Hepatocyte (in vitro differentiated cells): ENCODE measurements at regions not wholly inside any gene's neighbourhood (a gene's known extent, or its start where the extent isn't known, plus 50 kb on each side); places are given as distances from the start of the nearest gene placed in this dataset.

Experiments
- DNase-seq: peaks from one replicate; pipeline ENCODE4 v3.0.0-alpha.2; 2016; ENCODE audit warnings: low spot score
- H2AFZ ChIP-seq: fragments of 200-600 bp; sonication (generic); 2 replicates; pipeline ENCODE4 v1.6.0; 2016; ENCODE audit warnings: antibody characterized with exemption, mild to moderate bottlenecking
- H3K27ac ChIP-seq: fragments of 200-600 bp; sonication (generic); 2 replicates; pipeline ENCODE4 v1.5.1; 2016; ENCODE audit warnings: mild to moderate bottlenecking
- H3K27me3 ChIP-seq: fragments of 200-600 bp; sonication (generic); 2 replicates; pipeline ENCODE4 v1.6.1; 2016
- H3K36me3 ChIP-seq: fragments of 200-600 bp; sonication (generic); replicated peaks from 2 replicates; pipeline ENCODE4 v1.5.1; 2016; ENCODE audit warnings: low read depth; ENCODE audit not compliant: insufficient read depth
- H3K4me1 ChIP-seq: fragments of 200-600 bp; sonication (generic); 2 replicates; pipeline ENCODE4 v1.5.1; 2016; ENCODE audit warnings: mild to moderate bottlenecking, moderate library complexity; ENCODE audit not compliant: insufficient read depth
- H3K4me2 ChIP-seq: fragments of 200-600 bp; sonication (generic); 2 replicates; pipeline ENCODE4 v1.6.0; 2016
- H3K4me3 ChIP-seq: fragments of 200-600 bp; sonication (generic); 2 replicates; pipeline ENCODE4 v1.5.1; 2016; ENCODE audit warnings: mild to moderate bottlenecking
- H3K79me2 ChIP-seq: fragments of 200-600 bp; sonication (generic); 2 replicates; pipeline ENCODE4 v1.6.0; 2017; ENCODE audit warnings: mild to moderate bottlenecking
- H3K9me2 ChIP-seq: fragments of 200-600 bp; sonication (generic); replicated peaks from 2 replicates; pipeline ENCODE4 v1.6.0; 2017; ENCODE audit warnings: mild to moderate bottlenecking; ENCODE audit not compliant: insufficient read depth
- H3K9me3 ChIP-seq: fragments of 200-600 bp; sonication (generic); 2 replicates; pipeline ENCODE4 v1.5.1; 2016; ENCODE audit warnings: low read depth, mild to moderate bottlenecking
- H4K20me1 ChIP-seq: fragments of 200-600 bp; sonication (generic); 2 replicates; pipeline ENCODE4 v1.6.0; 2016; ENCODE audit warnings: mild to moderate bottlenecking; ENCODE audit not compliant: insufficient read depth, poor library complexity, severe bottlenecking
- CTCF ChIP-seq: fragments of 200-600 bp; sonication (generic); IDR thresholded peaks from 2 replicates; pipeline ENCODE4 v1.5.1; 2016; ENCODE audit warnings: antibody characterized with exemption, mild to moderate bottlenecking; ENCODE audit not compliant: poor library complexity
- EZH2 ChIP-seq: fragments of 200-600 bp; sonication (generic); IDR thresholded peaks from 2 replicates; pipeline ENCODE4 v1.6.1; 2016; ENCODE audit warnings: antibody characterized with exemption, mild to moderate bottlenecking, borderline replicate concordance
- EZH2phosphoT487 ChIP-seq: fragments of 200-600 bp; sonication (generic); IDR thresholded peaks from one replicate; pipeline ENCODE4 v1.6.1; 2018; ENCODE audit warnings: antibody characterized with exemption, mild to moderate bottlenecking, low read depth, moderate library complexity; ENCODE audit not compliant: unreplicated experiment, severe bottlenecking
- WGBS: methylation state at CpG from one replicate; pipeline ENCODE4 v1.1.6; 2016; ENCODE audit warnings: low lambda C conversion rate; ENCODE audit errors: missing lambda C conversion rate; 5-methylcytosine and 5-hydroxymethylcytosine counted together

GRCh38 chr2:58540681-58541080 is 299.6 kb upstream of the FANCL start:
- H3K9me3 ChIP-seq, result no peaks in the 10 kb centered on the region
- DNase-seq, result no peak
- H3K4me3 ChIP-seq, result no peak overlapping the region
- no peaks in the 10 kb centered on the region for H3K9me2 ChIP-seq
- H2AFZ ChIP-seq, result no peak overlapping the region
- no peaks in the 10 kb centered on the region for H3K27me3 ChIP-seq
- H3K27ac ChIP-seq, result no peak overlapping the region
- no peaks in the 10 kb centered on the region for H3K79me2 ChIP-seq
- H3K4me2 ChIP-seq, result peak overlapping the region; percentile 42
- H4K20me1 ChIP-seq, result no peaks in the 10 kb centered on the region
- TF ChIP-seq EZH2phosphoT487, result no peak
- no peak for TF ChIP-seq EZH2
- TF ChIP-seq CTCF, result no peak
- 24% methylated on average over 4 of the region's 4 CpGs for WGBS
- H3K36me3 ChIP-seq, result no peaks in the 10 kb centered on the region
- H3K4me1 ChIP-seq, result peaks cover 2% of the 10 kb centered on the region

- Histone ChIP-seq H3K4me2 (peak overlapping the region; percentile 42), H3K4me1 (peaks cover 5% of the 10 kb centered on the region)
Measured at GRCh38 chr2:58539973-58540372, 298.8 kb upstream of the FANCL start.

GRCh38 chr2:58535990-58536389 is 294.9 kb upstream of the FANCL start:
- DNase-seq, result peak; percentile 10
- Histone ChIP-seq H3K9me2 (no peaks in the 10 kb centered on the region), H3K79me2 (no peaks in the 10 kb centered on the region), H3K4me2 (peak overlapping the region; percentile 27), H3K27me3 (no peaks in the 10 kb centered on the region), H3K36me3 (no peaks in the 10 kb centered on the region), H3K4me1 (peaks cover 5% of the 10 kb centered on the region), H3K27ac (no peak overlapping the region), H4K20me1 (no peaks in the 10 kb centered on the region), H3K9me3 (no peaks in the 10 kb centered on the region), H3K4me3 (no peak overlapping the region), H2AFZ (no peak overlapping the region)
- no peak for TF ChIP-seq EZH2phosphoT487
- TF ChIP-seq EZH2, result no peak
- TF ChIP-seq CTCF, result no peak
- 29% methylated on average over 4 of the region's 4 CpGs for WGBS

More at GRCh38 chr2:58539973-58540372, 298.8 kb upstream of the FANCL start:
- Histone ChIP-seq H2AFZ (no peak overlapping the region), H3K27me3 (no peaks in the 10 kb centered on the region), H3K9me3 (no peaks in the 10 kb centered on the region), H3K4me3 (no peak overlapping the region), H3K36me3 (no peaks in the 10 kb centered on the region), H3K27ac (no peak overlapping the region), H3K9me2 (no peaks in the 10 kb centered on the region), H3K79me2 (no peaks in the 10 kb centered on the region), H4K20me1 (no peaks in the 10 kb centered on the region)
- 33% methylated on average over 4 of the region's 4 CpGs for WGBS
- DNase-seq, result no peak
- TF ChIP-seq EZH2 (no peak), EZH2phosphoT487 (no peak), CTCF (no peak)

GRCh38 chr2:58535182-58535581 is 294.1 kb upstream of the FANCL start:
- no peak overlapping the region for H3K27ac ChIP-seq
- 25% methylated on average over 1 of the region's 1 CpG for WGBS
- no peak overlapping the region for H3K4me3 ChIP-seq
- H2AFZ ChIP-seq, result no peak overlapping the region
- DNase-seq, result peak; percentile 6
- TF ChIP-seq EZH2 (no peak), CTCF (no peak), EZH2phosphoT487 (no peak)
- H3K9me2 ChIP-seq, result no peaks in the 10 kb centered on the region
- H3K36me3 ChIP-seq, result no peaks in the 10 kb centered on the region
- H3K9me3 ChIP-seq, result no peaks in the 10 kb centered on the region
- no peaks in the 10 kb centered on the region for H3K79me2 ChIP-seq
- no peak overlapping the region for H3K4me2 ChIP-seq
- H4K20me1 ChIP-seq, result no peaks in the 10 kb centered on the region
- peaks cover 5% of the 10 kb centered on the region for H3K4me1 ChIP-seq
- no peaks in the 10 kb centered on the region for H3K27me3 ChIP-seq
